Uterus (tissue), 2 donors: ENCODE measurements at regions not wholly inside any gene's neighbourhood (a gene's known extent, or its start where the extent isn't known, plus 50 kb on each side); places are given as distances from the start of the nearest gene placed in this dataset.

Experiments used
- POLR2A ChIP-seq, 2 donors: fragments of 450-650 bp; IDR thresholded peaks; one replicate each; pipeline ENCODE4 v1.6.1; 2016; ENCODE audit warnings: antibody characterized with exemption in 2 of 2, mild to moderate bottlenecking in 1 of 2, moderate library complexity in 1 of 2
- TF ChIP-seq, protein P1 (sequence below), 4 experiments: fragments of 200-600 bp in 2 of 4; fragments of 450-650 bp in 2 of 4; sonication (generic) in 2 of 4; IDR thresholded peaks; one replicate each; pipeline ENCODE4 v1.5.1; 2016 to 2019; ENCODE audit warnings: antibody characterized with exemption in 4 of 4, mild to moderate bottlenecking in 2 of 4, moderate library complexity in 1 of 4

DNA sequence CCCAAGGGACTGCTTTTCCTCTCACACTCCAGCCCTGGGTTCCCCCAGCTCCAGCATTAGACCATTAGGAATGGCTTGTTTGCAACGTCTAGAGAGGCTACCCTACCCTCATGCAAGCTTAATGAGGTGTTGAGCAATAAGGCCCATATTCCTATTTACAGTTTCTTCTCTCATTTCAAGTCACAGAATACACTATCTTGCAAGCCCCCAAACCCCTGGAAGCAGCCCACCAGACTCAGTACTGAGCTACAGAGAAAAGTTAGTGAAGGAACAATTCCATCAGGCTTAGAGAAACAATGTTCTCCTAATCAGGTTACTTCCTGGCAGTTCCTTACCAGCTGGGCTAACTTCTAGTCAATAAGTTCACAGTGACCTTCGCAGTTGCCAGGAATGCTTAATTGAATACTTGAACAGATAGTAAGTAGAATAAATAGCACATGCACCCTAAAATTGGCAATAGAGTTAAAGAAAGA lies 606.5 kb upstream of the NOX3 start:
- TF ChIP-seq POLR2A (IDR thresholded peaks at IDR 0.05): no peak
- TF ChIP-seq, protein P1, sequence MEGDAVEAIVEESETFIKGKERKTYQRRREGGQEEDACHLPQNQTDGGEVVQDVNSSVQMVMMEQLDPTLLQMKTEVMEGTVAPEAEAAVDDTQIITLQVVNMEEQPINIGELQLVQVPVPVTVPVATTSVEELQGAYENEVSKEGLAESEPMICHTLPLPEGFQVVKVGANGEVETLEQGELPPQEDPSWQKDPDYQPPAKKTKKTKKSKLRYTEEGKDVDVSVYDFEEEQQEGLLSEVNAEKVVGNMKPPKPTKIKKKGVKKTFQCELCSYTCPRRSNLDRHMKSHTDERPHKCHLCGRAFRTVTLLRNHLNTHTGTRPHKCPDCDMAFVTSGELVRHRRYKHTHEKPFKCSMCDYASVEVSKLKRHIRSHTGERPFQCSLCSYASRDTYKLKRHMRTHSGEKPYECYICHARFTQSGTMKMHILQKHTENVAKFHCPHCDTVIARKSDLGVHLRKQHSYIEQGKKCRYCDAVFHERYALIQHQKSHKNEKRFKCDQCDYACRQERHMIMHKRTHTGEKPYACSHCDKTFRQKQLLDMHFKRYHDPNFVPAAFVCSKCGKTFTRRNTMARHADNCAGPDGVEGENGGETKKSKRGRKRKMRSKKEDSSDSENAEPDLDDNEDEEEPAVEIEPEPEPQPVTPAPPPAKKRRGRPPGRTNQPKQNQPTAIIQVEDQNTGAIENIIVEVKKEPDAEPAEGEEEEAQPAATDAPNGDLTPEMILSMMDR (IDR thresholded peaks at IDR 0.05): no peak
